ENCODE measurements at regions not wholly inside any gene's neighbourhood (a gene's known extent, or its start where the extent isn't known, plus 50 kb on each side); places are given as distances from the start of the nearest gene placed in this dataset.
A peak's percentile ranks its signal among the peaks of the same experiment; 100 is the strongest.
"Not testable (repeated sequence)": the region's sequence is repeated elsewhere in the genome, so short reads cannot be mapped to it uniquely, and the experiment has no call there.

- intact Hi-C loops (cut with DNase I) = no loop called here
- Histone ChIP-seq H3K4me1 (no peaks in the 10 kb centered on the region), H3K4me3 (no peak overlapping the region), H3K9me3 (no peaks in the 10 kb centered on the region), H3K27ac (no peak overlapping the region), H3K27me3 (peaks cover 3% of the 10 kb centered on the region), H3K36me3 (no peaks in the 10 kb centered on the region)
- DNase-seq = no peak
- TF ChIP-seq CTCF (IDR thresholded peaks at IDR 0.05) = no peak
- ATAC-seq = no peak
These were observed 153.7 kb upstream of the SFSWAP start for GRCh38 chr12:131557078-131557709.

GRCh38 chr12:131559517-131560516, 151.1 kb upstream of the SFSWAP start:
- intact Hi-C loops (cut with DNase I) = no loop called here

GRCh38 chr12:131561051-131561450, 149.8 kb upstream of the SFSWAP start:
- H3K27me3 ChIP-seq = peaks cover 3% of the 10 kb centered on the region

More at GRCh38 chr12:131559517-131560516, 151.1 kb upstream of the SFSWAP start:
- H3K36me3 ChIP-seq = no peaks in the 10 kb centered on the region
- no peaks in the 10 kb centered on the region for H3K4me1 ChIP-seq
- ATAC-seq (peak; percentile 27), DNase-seq (no peak)
- no peak overlapping the region for H3K4me3 ChIP-seq
- H3K27ac ChIP-seq = no peak overlapping the region
- H3K9me3 ChIP-seq = no peaks in the 10 kb centered on the region
- no peak for TF ChIP-seq CTCF (IDR thresholded peaks at IDR 0.05)
- peaks cover 3% of the 10 kb centered on the region for H3K27me3 ChIP-seq

GRCh38 chr12:131561891-131562684, 148.8 kb upstream of the SFSWAP start:
- ATAC-seq (no peak), DNase-seq (no peak)
- no peak overlapping the region for H3K27ac ChIP-seq
- H3K4me3 ChIP-seq = no peak overlapping the region
- H3K27me3 ChIP-seq = peaks cover 6% of the 10 kb centered on the region
- H3K9me3 ChIP-seq = no peaks in the 10 kb centered on the region
- no peaks in the 10 kb centered on the region for H3K36me3 ChIP-seq
- TF ChIP-seq CTCF (IDR thresholded peaks at IDR 0.05) = no peak
- intact Hi-C loops (cut with DNase I) = no loop called here
- no peaks in the 10 kb centered on the region for H3K4me1 ChIP-seq

More at GRCh38 chr12:131561051-131561450, 149.8 kb upstream of the SFSWAP start:
- Histone ChIP-seq H3K9me3 (no peaks in the 10 kb centered on the region), H3K4me1 (no peaks in the 10 kb centered on the region), H3K27ac (no peak overlapping the region), H3K4me3 (no peak overlapping the region), H3K36me3 (no peaks in the 10 kb centered on the region)
- DNase-seq (no peak), ATAC-seq (no peak)
- intact Hi-C loops (cut with DNase I) = no loop called here
- no peak for TF ChIP-seq CTCF (IDR thresholded peaks at IDR 0.05)

- H3K4me1 ChIP-seq; H3K27ac ChIP-seq; H3K4me3 ChIP-seq; H3K9me3 ChIP-seq; H3K36me3 ChIP-seq; ATAC-seq; DNase-seq; intact Hi-C loops (cut with DNase I): not testable (repeated sequence)
- H3K27me3 ChIP-seq = peaks cover 19% of the 10 kb centered on the region
These were observed 146.7 kb upstream of the SFSWAP start for GRCh38 chr12:131564138-131564727.
